ENCODE measurements at regions not wholly inside any gene's neighbourhood (a gene's known extent, or its start where the extent isn't known, plus 50 kb on each side); places are given as distances from the start of the nearest gene placed in this dataset.

DNA sequence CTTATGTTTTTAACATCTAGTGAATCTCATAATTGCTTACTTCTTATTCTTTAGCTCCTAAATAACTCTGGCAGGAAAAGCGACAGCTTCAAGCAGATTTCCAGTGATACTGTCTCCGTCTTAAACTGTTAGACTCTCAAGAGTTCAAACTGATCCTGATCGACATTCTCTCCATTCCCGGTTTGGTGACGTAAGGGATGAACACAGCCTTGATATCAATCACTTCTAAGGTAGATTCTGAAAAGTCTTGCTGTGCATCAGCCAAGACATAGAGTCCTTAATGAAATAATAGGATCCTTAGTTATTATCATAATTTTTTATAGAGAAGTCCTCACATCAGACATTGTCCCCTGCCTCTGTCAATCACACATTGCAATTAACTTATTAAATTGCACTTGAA, 534.6 kb downstream of the TFEC start:
- Histone ChIP-seq H3K27me3 (ENCODE audit: control insufficient read depth in 1 of 2, insufficient read depth in 2 of 2, low read length in 2 of 2) (no peaks in the 10 kb centered on the region), H3K9ac (ENCODE audit: low read depth in 1 of 2, low read length in 2 of 2) (no peak overlapping the region), H3K27ac (ENCODE audit: low read depth, low read length) (no peak overlapping the region), H3K4me3 (ENCODE audit: low read depth in 1 of 2, low read length in 2 of 2) (no peak overlapping the region), H3K4me1 (ENCODE audit: control insufficient read depth in 1 of 2, insufficient read depth in 2 of 2, low read length in 2 of 2) (no peaks in the 10 kb centered on the region), H3K36me3 (ENCODE audit: control insufficient read depth in 1 of 2, insufficient read depth in 2 of 2, low read length in 2 of 2) (no peaks in the 10 kb centered on the region), H3K9me3 (ENCODE audit: control insufficient read depth in 1 of 2, low read length in 2 of 2) (no peaks in the 10 kb centered on the region)

DNA sequence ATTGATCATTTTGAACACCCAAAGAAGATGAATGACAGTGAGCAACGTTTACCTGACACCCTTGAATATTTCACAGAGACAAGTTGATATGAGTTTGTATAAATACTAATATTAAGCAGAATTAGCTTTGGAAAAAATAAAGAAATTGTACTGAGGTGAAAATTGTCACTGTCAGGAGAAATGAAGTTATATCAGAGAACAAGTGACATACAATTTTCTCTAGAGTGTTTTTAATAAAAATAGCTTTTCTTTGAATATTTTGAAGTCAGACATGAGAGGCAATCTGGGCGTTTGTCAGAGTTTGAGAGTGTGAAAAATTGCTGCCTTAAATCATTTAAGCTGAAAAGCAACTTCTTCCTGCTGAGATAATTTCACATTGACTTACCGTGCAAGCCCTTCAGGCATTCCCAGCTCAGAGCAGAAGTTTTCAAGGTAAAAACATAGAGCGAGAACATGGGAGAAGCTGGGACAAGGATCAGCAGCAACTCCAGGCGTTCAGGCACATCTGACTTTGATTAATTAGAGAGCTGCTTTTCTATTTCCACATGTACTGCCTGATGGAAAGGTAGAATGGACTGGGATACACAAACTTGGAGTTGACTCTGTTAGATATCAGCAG, 535.9 kb downstream of the TFEC start:
- Histone ChIP-seq H3K9ac (ENCODE audit: low read depth in 1 of 2, low read length in 2 of 2) (no peak overlapping the region), H3K4me3 (ENCODE audit: low read depth in 1 of 2, low read length in 2 of 2) (no peak overlapping the region), H3K4me1 (ENCODE audit: control insufficient read depth in 1 of 2, insufficient read depth in 2 of 2, low read length in 2 of 2) (no peaks in the 10 kb centered on the region), H3K27ac (ENCODE audit: low read depth, low read length) (no peak overlapping the region), H3K27me3 (ENCODE audit: control insufficient read depth in 1 of 2, insufficient read depth in 2 of 2, low read length in 2 of 2) (no peaks in the 10 kb centered on the region), H3K9me3 (ENCODE audit: control insufficient read depth in 1 of 2, low read length in 2 of 2) (no peaks in the 10 kb centered on the region), H3K36me3 (ENCODE audit: control insufficient read depth in 1 of 2, insufficient read depth in 2 of 2, low read length in 2 of 2) (no peaks in the 10 kb centered on the region)

DNA sequence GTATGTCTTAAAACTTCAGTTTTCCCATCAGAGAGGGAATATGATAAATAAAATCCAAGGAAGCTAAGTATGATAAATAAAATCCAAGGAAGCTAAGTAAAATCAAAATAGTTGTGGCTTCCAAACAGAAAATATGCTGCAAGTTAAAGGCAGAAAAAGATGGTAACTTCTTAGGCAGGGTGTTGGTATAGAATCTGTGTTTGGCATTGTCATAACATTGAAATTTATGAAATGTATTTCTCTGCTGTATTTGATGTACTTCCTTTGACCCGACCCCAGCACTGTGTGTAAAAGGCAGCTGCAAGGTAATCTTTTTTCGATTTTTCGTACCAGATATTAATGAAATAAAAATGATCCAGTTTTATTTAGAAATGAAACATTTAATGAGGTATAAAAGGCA, 537.2 kb downstream of the TFEC start:
- H3K4me1 ChIP-seq (ENCODE audit: control insufficient read depth in 1 of 2, insufficient read depth in 2 of 2, low read length in 2 of 2) = no peaks in the 10 kb centered on the region
- H3K9me3 ChIP-seq (ENCODE audit: control insufficient read depth in 1 of 2, low read length in 2 of 2) = no peaks in the 10 kb centered on the region
- H3K4me3 ChIP-seq (ENCODE audit: low read depth in 1 of 2, low read length in 2 of 2) = no peak overlapping the region
- no peak overlapping the region for H3K27ac ChIP-seq (ENCODE audit: low read depth, low read length)
- H3K9ac ChIP-seq (ENCODE audit: low read depth in 1 of 2, low read length in 2 of 2) = no peak overlapping the region
- H3K27me3 ChIP-seq (ENCODE audit: control insufficient read depth in 1 of 2, insufficient read depth in 2 of 2, low read length in 2 of 2) = no peaks in the 10 kb centered on the region
- no peaks in the 10 kb centered on the region for H3K36me3 ChIP-seq (ENCODE audit: control insufficient read depth in 1 of 2, insufficient read depth in 2 of 2, low read length in 2 of 2)

DNA sequence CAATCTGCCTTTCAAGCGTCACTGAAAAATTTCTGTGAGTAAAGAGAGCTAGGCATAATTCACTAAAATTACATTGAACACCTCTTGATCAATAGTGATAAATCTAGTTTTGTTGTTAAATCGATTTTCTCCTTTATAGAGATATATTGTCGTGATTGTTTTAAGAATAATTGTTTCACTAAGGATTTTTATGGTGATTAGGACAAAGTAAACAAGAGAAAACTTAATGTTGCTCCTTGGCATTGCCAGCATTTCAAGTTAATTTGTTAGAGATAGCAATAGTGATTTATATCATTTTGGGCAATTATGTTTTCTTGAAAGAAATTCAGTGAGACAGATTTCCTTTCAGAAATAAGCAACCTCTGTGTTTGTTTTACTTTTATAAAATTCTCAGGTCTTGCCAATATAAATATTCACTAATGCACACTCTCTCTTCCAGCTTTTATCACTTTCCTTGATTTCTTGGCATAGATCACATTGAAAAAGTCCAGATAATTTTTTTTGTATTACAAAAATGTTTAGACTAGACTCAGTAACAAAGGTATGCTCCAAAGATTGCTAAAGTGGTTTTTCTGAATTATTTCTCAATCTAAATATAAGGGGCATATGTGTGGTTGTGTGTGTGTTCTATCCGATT, 538.7 kb downstream of the TFEC start:
- H3K9ac ChIP-seq (ENCODE audit: low read depth in 1 of 2, low read length in 2 of 2) = no peak overlapping the region
- no peaks in the 10 kb centered on the region for H3K27me3 ChIP-seq (ENCODE audit: control insufficient read depth in 1 of 2, insufficient read depth in 2 of 2, low read length in 2 of 2)
- H3K4me3 ChIP-seq (ENCODE audit: low read depth in 1 of 2, low read length in 2 of 2) = no peak overlapping the region
- no peak overlapping the region for H3K27ac ChIP-seq (ENCODE audit: low read depth, low read length)
- no peaks in the 10 kb centered on the region for H3K4me1 ChIP-seq (ENCODE audit: control insufficient read depth in 1 of 2, insufficient read depth in 2 of 2, low read length in 2 of 2)
- no peaks in the 10 kb centered on the region for H3K9me3 ChIP-seq (ENCODE audit: control insufficient read depth in 1 of 2, low read length in 2 of 2)
- H3K36me3 ChIP-seq (ENCODE audit: control insufficient read depth in 1 of 2, insufficient read depth in 2 of 2, low read length in 2 of 2) = no peaks in the 10 kb centered on the region

DNA sequence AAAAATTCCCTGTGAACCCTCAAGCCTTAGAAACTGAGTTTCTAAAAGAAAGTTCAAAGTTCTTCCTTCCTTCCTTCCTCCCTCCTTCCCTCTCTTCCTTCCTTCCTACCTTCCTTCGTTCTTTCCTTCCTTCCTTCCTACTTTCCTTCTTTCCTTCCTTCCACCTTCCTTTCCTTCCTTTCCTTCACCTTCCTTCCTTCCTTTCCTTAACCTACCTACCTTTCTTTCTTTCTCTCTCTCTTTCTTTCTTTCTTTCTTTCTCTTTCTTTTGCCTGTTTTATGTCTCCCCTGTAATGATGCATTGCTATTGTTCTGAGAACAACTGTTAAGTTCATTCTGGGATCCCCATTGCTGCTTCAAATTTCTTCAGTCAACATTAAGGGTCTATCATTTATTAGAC, 551.1 kb downstream of the TFEC start:
- Histone ChIP-seq H3K9me3 (ENCODE audit: control insufficient read depth in 1 of 2, low read length in 2 of 2) (no peaks in the 10 kb centered on the region), H3K27ac (ENCODE audit: low read depth, low read length) (no peak overlapping the region), H3K27me3 (ENCODE audit: control insufficient read depth in 1 of 2, insufficient read depth in 2 of 2, low read length in 2 of 2) (peaks cover 4 to 9% of the 10 kb centered on the region in 2 donors), H3K9ac (ENCODE audit: low read depth in 1 of 2, low read length in 2 of 2) (no peak overlapping the region), H3K4me3 (ENCODE audit: low read depth in 1 of 2, low read length in 2 of 2) (no peak overlapping the region), H3K4me1 (ENCODE audit: control insufficient read depth in 1 of 2, insufficient read depth in 2 of 2, low read length in 2 of 2) (no peaks in the 10 kb centered on the region), H3K36me3 (ENCODE audit: control insufficient read depth in 1 of 2, insufficient read depth in 2 of 2, low read length in 2 of 2) (no peaks in the 10 kb centered on the region)

DNA sequence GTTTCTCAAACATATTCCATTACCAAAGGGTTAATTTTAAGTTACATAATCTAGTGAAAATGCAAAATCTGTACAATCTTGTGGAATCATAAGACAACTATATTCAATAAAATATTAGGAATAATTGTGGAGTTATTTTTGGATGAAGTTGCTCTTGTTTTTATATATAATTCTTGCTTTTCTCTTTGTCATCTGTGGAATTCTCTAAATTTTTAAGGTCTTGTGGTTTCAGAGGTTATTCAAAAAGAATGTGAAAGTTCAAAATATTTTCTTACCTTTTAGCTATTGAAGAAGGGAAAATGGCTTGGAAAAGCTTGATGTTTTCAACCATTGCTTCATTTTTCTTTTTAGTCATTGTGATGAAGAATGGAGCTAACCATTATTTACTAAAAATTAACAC, 552.1 kb downstream of the TFEC start:
- H3K4me3 ChIP-seq (ENCODE audit: low read depth in 1 of 2, low read length in 2 of 2) = no peak overlapping the region

DNA sequence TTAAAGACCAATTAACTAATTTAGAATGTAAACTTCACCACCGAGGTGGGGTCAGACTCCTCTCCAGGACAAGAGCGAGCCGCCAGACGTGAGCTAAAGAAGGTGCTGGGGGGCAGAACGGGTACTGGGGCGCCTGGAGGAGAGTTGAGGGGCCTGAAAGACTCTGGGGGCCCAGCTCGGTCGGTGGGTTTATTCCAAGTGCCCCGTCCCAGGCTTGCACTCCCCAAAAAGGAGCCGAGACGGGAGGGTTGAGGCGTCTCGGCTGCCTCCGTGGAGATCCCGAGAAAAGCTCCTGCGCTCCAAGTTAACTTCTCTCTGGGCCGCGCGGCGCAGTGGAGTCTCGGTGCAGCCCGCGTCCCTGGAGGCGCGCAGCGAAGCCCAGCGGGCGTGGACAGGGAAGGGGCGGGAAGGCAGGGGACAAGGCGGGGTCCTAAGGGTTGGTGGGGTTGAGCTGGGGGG, 553.3 kb downstream of the TFEC start:
- H3K4me3 ChIP-seq (ENCODE audit: low read depth in 1 of 2, low read length in 2 of 2) = peak overlapping the region; percentile 46 to 49
- H3K4me1 ChIP-seq (ENCODE audit: control insufficient read depth in 1 of 2, insufficient read depth in 2 of 2, low read length in 2 of 2) = no peaks in the 10 kb centered on the region
- H3K36me3 ChIP-seq (ENCODE audit: control insufficient read depth in 1 of 2, insufficient read depth in 2 of 2, low read length in 2 of 2) = no peaks in the 10 kb centered on the region
- no peaks in the 10 kb centered on the region for H3K9me3 ChIP-seq (ENCODE audit: control insufficient read depth in 1 of 2, low read length in 2 of 2)
- H3K9ac ChIP-seq (ENCODE audit: low read depth in 1 of 2, low read length in 2 of 2) = no peak overlapping the region
- no peak overlapping the region for H3K27ac ChIP-seq (ENCODE audit: low read depth, low read length)
- peaks cover 4 to 9% of the 10 kb centered on the region in 2 donors for H3K27me3 ChIP-seq (ENCODE audit: control insufficient read depth in 1 of 2, insufficient read depth in 2 of 2, low read length in 2 of 2)

More for the DNA sequence above, 552.1 kb downstream of the TFEC start:
- H3K27me3 ChIP-seq (ENCODE audit: control insufficient read depth in 1 of 2, insufficient read depth in 2 of 2, low read length in 2 of 2) = peaks cover 4 to 9% of the 10 kb centered on the region in 2 donors
- H3K9ac ChIP-seq (ENCODE audit: low read depth in 1 of 2, low read length in 2 of 2) = no peak overlapping the region
- H3K9me3 ChIP-seq (ENCODE audit: control insufficient read depth in 1 of 2, low read length in 2 of 2) = no peaks in the 10 kb centered on the region
- H3K36me3 ChIP-seq (ENCODE audit: control insufficient read depth in 1 of 2, insufficient read depth in 2 of 2, low read length in 2 of 2) = no peaks in the 10 kb centered on the region
- no peak overlapping the region for H3K27ac ChIP-seq (ENCODE audit: low read depth, low read length)
- H3K4me1 ChIP-seq (ENCODE audit: control insufficient read depth in 1 of 2, insufficient read depth in 2 of 2, low read length in 2 of 2) = no peaks in the 10 kb centered on the region

DNA sequence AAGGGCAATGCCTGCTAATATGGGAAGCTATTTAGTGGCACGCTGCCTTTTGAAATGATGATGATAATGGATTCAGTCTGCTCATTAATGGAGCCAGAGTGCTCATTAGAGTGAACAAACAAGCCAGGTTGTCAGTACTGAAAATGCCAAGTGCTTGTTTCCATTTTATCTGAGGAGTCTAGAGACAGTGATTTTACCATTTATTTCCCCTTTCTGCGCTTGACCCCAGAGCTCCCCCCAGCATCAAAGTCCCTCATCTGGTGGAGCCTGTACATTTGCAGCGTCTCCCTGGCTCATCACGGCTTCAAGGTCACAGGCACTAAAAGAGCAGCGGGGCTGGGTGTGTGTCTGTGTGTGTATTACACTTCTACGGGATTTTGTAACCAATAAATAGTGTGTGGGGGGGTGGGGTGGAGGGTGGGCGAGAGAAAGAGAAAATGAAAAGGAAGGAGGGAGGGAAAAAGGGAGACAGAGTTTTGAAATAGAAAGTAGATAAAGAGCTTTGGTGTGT, 553.8 kb downstream of the TFEC start:
- Histone ChIP-seq H3K27me3 (ENCODE audit: control insufficient read depth in 1 of 2, insufficient read depth in 2 of 2, low read length in 2 of 2) (peaks cover 4 to 9% of the 10 kb centered on the region in 2 donors), H3K9me3 (ENCODE audit: control insufficient read depth in 1 of 2, low read length in 2 of 2) (no peaks in the 10 kb centered on the region), H3K4me1 (ENCODE audit: control insufficient read depth in 1 of 2, insufficient read depth in 2 of 2, low read length in 2 of 2) (no peaks in the 10 kb centered on the region), H3K9ac (ENCODE audit: low read depth in 1 of 2, low read length in 2 of 2) (no peak overlapping the region), H3K36me3 (ENCODE audit: control insufficient read depth in 1 of 2, insufficient read depth in 2 of 2, low read length in 2 of 2) (no peaks in the 10 kb centered on the region), H3K4me3 (ENCODE audit: low read depth in 1 of 2, low read length in 2 of 2) (peak overlapping the region; percentile 46 to 49), H3K27ac (ENCODE audit: low read depth, low read length) (no peak overlapping the region)

DNA sequence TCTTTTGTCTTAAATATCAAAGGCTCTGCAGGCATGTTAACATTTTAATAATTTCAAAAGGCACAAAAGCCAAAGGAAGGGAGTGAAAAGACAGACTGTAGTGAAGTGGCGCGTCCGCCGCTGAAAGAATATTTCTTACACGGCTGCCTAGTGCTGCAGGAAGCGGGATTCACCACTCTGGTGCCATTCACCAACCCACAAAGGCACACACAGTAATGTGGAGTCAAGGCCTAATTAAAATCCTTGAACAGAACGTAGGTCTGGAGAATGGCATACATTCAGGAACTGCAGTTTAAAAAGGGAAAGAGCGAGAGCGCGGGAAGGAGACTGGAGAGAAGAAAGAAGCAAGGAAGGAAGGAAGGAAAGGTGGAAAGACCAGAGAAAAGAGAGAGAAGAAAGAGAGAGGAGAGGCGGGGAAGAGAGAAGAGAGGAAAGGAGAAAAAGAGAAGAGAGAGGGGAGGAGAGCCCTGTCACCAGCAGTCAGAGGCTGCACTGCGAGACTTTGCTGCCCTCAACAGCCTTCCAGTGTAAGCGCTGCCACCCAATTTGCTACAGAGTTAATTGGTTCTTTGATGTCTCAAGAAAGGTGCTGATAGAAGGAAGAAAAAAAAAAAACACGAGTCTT, 554.0 kb downstream of the MDFIC start:
- no peak overlapping the region for H3K4me3 ChIP-seq (ENCODE audit: low read depth in 1 of 2, low read length in 2 of 2)
- no peaks in the 10 kb centered on the region for H3K36me3 ChIP-seq (ENCODE audit: control insufficient read depth in 1 of 2, insufficient read depth in 2 of 2, low read length in 2 of 2)
- H3K27me3 ChIP-seq (ENCODE audit: control insufficient read depth in 1 of 2, insufficient read depth in 2 of 2, low read length in 2 of 2) = peaks cover 4 to 9% of the 10 kb centered on the region in 2 donors
- no peaks in the 10 kb centered on the region for H3K4me1 ChIP-seq (ENCODE audit: control insufficient read depth in 1 of 2, insufficient read depth in 2 of 2, low read length in 2 of 2)
- no peaks in the 10 kb centered on the region for H3K9me3 ChIP-seq (ENCODE audit: control insufficient read depth in 1 of 2, low read length in 2 of 2)
- no peak overlapping the region for H3K9ac ChIP-seq (ENCODE audit: low read depth in 1 of 2, low read length in 2 of 2)
- no peak overlapping the region for H3K27ac ChIP-seq (ENCODE audit: low read depth, low read length)

DNA sequence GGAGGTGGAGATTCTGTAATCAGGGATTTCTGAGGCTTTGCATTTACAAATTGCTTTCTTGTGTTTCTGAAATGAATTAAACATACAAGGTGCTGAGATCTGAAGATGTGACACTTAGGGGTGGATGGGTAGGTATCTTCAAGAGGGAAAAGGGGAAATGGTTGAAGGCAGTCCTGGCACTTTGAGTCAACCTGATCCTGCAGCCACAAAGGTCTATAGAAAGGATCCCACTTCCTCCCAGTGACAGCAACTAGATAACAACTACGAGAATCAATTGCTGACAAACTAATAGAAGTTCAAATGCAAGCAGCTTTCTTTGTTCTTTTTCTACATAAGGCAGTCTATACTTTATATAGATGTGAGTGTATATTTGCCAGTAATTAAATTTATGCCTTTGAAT, 553.3 kb downstream of the MDFIC start:
- Histone ChIP-seq H3K27me3 (ENCODE audit: control insufficient read depth in 1 of 2, insufficient read depth in 2 of 2, low read length in 2 of 2) (peaks cover 4 to 9% of the 10 kb centered on the region in 2 donors), H3K36me3 (ENCODE audit: control insufficient read depth in 1 of 2, insufficient read depth in 2 of 2, low read length in 2 of 2) (no peaks in the 10 kb centered on the region), H3K4me1 (ENCODE audit: control insufficient read depth in 1 of 2, insufficient read depth in 2 of 2, low read length in 2 of 2) (no peaks in the 10 kb centered on the region), H3K9me3 (ENCODE audit: control insufficient read depth in 1 of 2, low read length in 2 of 2) (no peaks in the 10 kb centered on the region), H3K27ac (ENCODE audit: low read depth, low read length) (no peak overlapping the region), H3K9ac (ENCODE audit: low read depth in 1 of 2, low read length in 2 of 2) (no peak overlapping the region), H3K4me3 (ENCODE audit: low read depth in 1 of 2, low read length in 2 of 2) (no peak overlapping the region)
